Left ventricle myocardium inferior (tissue), 1 donor: ENCODE measurements at regions not wholly inside any gene's neighbourhood (a gene's known extent, or its start where the extent isn't known, plus 50 kb on each side); places are given as distances from the start of the nearest gene placed in this dataset.

Source experiments
- DNase-seq: peaks from one replicate; pipeline ENCODE4 v3.0.0-alpha.2; 2020
- H3K27ac ChIP-seq: fragments of 200-600 bp; replicated peaks from 2 replicates; pipeline ENCODE4 v1.8.0; 2021
- H3K27me3 ChIP-seq: fragments of 200-600 bp; 2 replicates; pipeline ENCODE4 v1.8.0; 2021; ENCODE audit warnings: low read depth
- H3K36me3 ChIP-seq: fragments of 200-600 bp; 2 replicates; pipeline ENCODE4 v1.8.0; 2021
- H3K4me1 ChIP-seq: fragments of 200-600 bp; 2 replicates; pipeline ENCODE4 v1.8.0; 2021
- H3K4me3 ChIP-seq: fragments of 200-600 bp; 2 replicates; pipeline ENCODE4 v1.8.0; 2021; ENCODE audit warnings: mild to moderate bottlenecking, moderate library complexity
- H3K9me3 ChIP-seq: fragments of 200-600 bp; replicated peaks from 2 replicates; pipeline ENCODE4 v1.8.0; 2021
- CTCF ChIP-seq: fragments of 200-600 bp; IDR thresholded peaks from 2 replicates; pipeline ENCODE4 v1.8.0; 2021; ENCODE audit warnings: antibody characterized with exemption, mild to moderate bottlenecking, borderline replicate concordance
- intact Hi-C: fragments of 100-400 bp; cut with micrococcal nuclease; formaldehyde crosslinking; loops from one replicate; pipeline ENCODE4 v1.11.0; 2022
- donor health status: DM: no; HTN: yes; CAD: no; lungs with severe emphysema.

GRCh38 chr3:154568064-154568463 lies 138.1 kb upstream of the GPR149 start:
- no peak for TF ChIP-seq CTCF
- peaks cover 8% of the 10 kb centered on the region for H3K9me3 ChIP-seq
- no peak for DNase-seq
- H3K27me3 ChIP-seq, result no peaks in the 10 kb centered on the region
- H3K36me3 ChIP-seq, result no peaks in the 10 kb centered on the region
- H3K4me3 ChIP-seq, result no peak overlapping the region
- H3K27ac ChIP-seq, result no peak overlapping the region
- no peaks in the 10 kb centered on the region for H3K4me1 ChIP-seq
- intact Hi-C loops, result no loop called here

- intact Hi-C loops, result no loop called here
- TF ChIP-seq CTCF, result no peak
- H3K9me3 ChIP-seq, result no peaks in the 10 kb centered on the region
- DNase-seq, result no peak
- H3K36me3 ChIP-seq, result no peaks in the 10 kb centered on the region
- H3K27me3 ChIP-seq, result no peaks in the 10 kb centered on the region
- H3K4me1 ChIP-seq, result no peaks in the 10 kb centered on the region
- no peak overlapping the region for H3K4me3 ChIP-seq
- H3K27ac ChIP-seq, result no peak overlapping the region
These were observed 129.6 kb upstream of the GPR149 start for GRCh38 chr3:154559623-154560022.

- DNase-seq, result no peak
- Histone ChIP-seq H3K27me3 (no peaks in the 10 kb centered on the region), H3K4me1 (no peaks in the 10 kb centered on the region), H3K9me3 (no peaks in the 10 kb centered on the region), H3K36me3 (no peaks in the 10 kb centered on the region), H3K27ac (no peak overlapping the region), H3K4me3 (no peak overlapping the region)
- intact Hi-C loops, result no loop called here
- no peak for TF ChIP-seq CTCF
These were observed 122.3 kb upstream of the GPR149 start for GRCh38 chr3:154552338-154552737.

GRCh38 chr3:154549391-154549790 lies 119.4 kb upstream of the GPR149 start:
- Histone ChIP-seq H3K4me3 (no peak overlapping the region), H3K36me3 (no peaks in the 10 kb centered on the region), H3K4me1 (no peaks in the 10 kb centered on the region), H3K9me3 (no peaks in the 10 kb centered on the region), H3K27ac (no peak overlapping the region), H3K27me3 (no peaks in the 10 kb centered on the region)
- TF ChIP-seq CTCF, result no peak
- intact Hi-C loops, result no loop called here
- no peak for DNase-seq

- intact Hi-C loops, result no loop called here
- TF ChIP-seq CTCF, result no peak
- no peaks in the 10 kb centered on the region for H3K4me1 ChIP-seq
These were observed 118.4 kb upstream of the GPR149 start for GRCh38 chr3:154548341-154548740.

GRCh38 chr3:154542837-154543236 lies 112.8 kb upstream of the GPR149 start:
- Histone ChIP-seq H3K9me3 (no peaks in the 10 kb centered on the region), H3K4me3 (no peak overlapping the region), H3K36me3 (no peaks in the 10 kb centered on the region), H3K27ac (no peak overlapping the region), H3K27me3 (no peaks in the 10 kb centered on the region), H3K4me1 (no peaks in the 10 kb centered on the region)
- DNase-seq, result no peak
- intact Hi-C loops, result no loop called here
- no peak for TF ChIP-seq CTCF

More at GRCh38 chr3:154548341-154548740, 118.4 kb upstream of the GPR149 start:
- no peaks in the 10 kb centered on the region for H3K9me3 ChIP-seq
- no peak overlapping the region for H3K4me3 ChIP-seq
- H3K36me3 ChIP-seq, result no peaks in the 10 kb centered on the region
- H3K27me3 ChIP-seq, result no peaks in the 10 kb centered on the region
- DNase-seq, result no peak
- no peak overlapping the region for H3K27ac ChIP-seq
